AG09309 (cell line): ENCODE measurements at regions not wholly inside any gene's neighbourhood (a gene's known extent, or its start where the extent isn't known, plus 50 kb on each side); places are given as distances from the start of the nearest gene placed in this dataset.

Experiments used
- DNase-seq: peaks from one replicate; pipeline ENCODE4 v3.0.0-alpha.2; 2010; ENCODE audit warnings: low read depth
- H3K4me3 ChIP-seq: 2 replicates; pipeline ENCODE4 v1.5.1; 2011; ENCODE audit warnings: mild to moderate bottlenecking, low read depth, low read length, moderate library complexity; ENCODE audit not compliant: control insufficient read depth
- CTCF ChIP-seq: IDR thresholded peaks from 2 replicates; pipeline ENCODE4 v1.5.1; 2011; ENCODE audit warnings: mild to moderate bottlenecking, low read depth, low read length, inconsistent platforms; ENCODE audit not compliant: insufficient read depth, control insufficient read depth; ENCODE audit errors: missing control alignments

DNA sequence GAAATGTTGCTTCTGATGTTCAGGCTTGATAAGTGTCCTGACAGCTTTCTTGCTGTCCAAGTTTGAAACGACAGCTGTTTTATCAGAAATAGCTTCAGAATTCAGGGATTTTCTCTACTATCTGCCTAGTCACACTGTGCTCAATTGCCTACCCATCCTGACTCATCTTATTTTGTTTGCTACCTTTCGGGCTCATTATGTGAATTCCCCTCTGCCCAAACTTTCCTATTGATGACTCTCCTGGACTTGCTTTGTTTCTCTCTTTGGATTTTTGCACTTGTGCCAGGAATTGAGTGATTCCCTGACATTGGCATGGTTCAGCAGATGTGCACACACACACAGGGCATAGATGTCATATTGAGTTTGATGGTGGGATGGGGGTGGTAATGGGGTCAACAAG, 1052.6 kb upstream of the PIK3C3 start:
- no peak for DNase-seq
- H3K4me3 ChIP-seq: no peak overlapping the region
- TF ChIP-seq CTCF: no peak

- no peak for DNase-seq
- H3K4me3 ChIP-seq: no peak overlapping the region
- TF ChIP-seq CTCF: no peak
Observed at GRCh38 chr18:40897884-40898283, 1057.2 kb upstream of the PIK3C3 start.

DNA sequence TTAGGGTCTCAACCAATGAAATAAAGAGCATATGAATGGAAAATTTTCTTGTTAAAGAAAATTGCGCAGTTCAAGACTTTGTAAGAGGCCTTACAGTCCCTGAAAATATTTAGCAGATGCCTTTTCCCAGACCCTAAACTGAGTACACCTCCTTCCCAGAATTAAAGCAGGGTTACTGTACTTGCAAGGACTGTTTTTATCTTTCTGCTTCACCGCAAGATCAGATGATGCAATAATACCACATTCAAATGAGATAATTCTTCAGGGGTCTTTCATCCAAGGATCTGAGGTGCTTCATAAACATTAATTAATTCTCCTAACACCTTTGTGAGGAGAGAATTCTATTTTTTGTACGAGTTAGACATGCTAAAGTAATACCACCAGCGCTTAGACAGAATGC, 1071.8 kb upstream of the PIK3C3 start:
- H3K4me3 ChIP-seq: no peak overlapping the region
- no peak for TF ChIP-seq CTCF
- DNase-seq: no peak

DNA sequence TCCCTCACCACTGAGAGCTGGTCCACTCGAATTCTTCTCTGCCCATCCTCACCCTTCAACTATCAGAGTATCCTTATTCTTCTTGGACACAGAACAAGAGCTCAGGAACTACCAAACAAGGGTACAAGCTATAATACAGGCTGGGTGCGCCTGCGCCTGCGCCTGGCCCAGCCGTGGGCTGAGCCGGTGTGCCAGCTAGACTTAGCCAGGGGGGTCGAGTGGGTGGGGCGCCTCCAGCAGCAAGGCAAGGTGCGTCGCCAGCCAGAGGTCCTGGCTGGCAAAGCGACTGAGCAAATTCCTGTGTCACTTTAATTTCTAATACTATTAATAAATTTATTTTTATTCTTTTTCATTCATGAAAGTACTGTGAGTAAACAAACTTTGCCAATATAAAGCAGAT, 1072.6 kb upstream of the PIK3C3 start:
- TF ChIP-seq CTCF: no peak

GRCh38 chr18:40878371-40878770, 1076.7 kb upstream of the PIK3C3 start:
- no peak for DNase-seq
- H3K4me3 ChIP-seq: no peak overlapping the region
- TF ChIP-seq CTCF: no peak

More for the DNA sequence above, 1072.6 kb upstream of the PIK3C3 start:
- H3K4me3 ChIP-seq: no peak overlapping the region
- DNase-seq: no peak

DNA sequence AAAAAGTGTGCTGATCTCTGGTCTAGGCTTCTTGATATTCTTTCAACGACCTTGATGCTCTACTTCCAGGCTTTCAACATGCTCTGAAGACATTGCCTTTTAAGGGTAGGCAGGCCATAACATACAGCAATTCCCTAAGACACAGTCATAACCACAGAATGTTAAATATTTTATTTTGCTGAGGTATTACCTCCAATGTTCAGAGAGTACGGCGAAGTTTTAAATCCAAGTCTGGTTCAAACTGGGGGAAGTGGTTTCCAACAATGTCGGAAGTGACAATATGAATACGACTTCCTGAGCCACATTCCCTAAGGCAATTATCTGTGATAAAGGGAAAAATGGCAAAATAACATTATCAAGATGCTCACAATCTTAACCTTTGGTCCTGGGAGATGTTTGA, 1077.9 kb upstream of the PIK3C3 start:
- no peak for DNase-seq
- H3K4me3 ChIP-seq: no peak overlapping the region
- TF ChIP-seq CTCF: no peak

DNA sequence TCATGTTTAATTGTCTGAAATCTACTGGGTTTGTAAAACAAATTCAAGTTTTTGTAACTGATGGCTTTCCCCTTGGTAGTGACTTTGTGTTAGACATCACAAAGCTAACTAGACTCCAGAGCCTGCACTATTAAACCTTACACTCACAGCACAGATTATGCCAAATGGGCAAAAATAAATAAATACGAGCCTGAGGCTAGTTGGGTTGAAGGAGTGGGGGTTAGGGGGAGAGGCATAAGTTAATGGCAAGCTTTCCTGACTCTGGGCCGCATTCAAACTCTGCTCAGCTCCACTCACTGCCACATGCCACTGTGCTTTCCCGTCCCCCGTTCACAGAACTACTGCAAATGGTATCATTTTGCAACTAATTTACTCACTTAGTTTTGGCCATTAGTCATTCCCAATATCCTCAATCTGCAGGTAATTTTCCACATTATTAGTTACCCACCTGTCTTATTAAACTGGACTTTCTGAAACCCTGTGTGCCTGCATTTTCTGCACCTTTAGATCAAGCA, 1079.9 kb upstream of the PIK3C3 start:
- H3K4me3 ChIP-seq: no peak overlapping the region
- TF ChIP-seq CTCF: no peak
- no peak for DNase-seq
